NOMO-1 (cell line): ENCODE measurements at regions not wholly inside any gene's neighbourhood (a gene's known extent, or its start where the extent isn't known, plus 50 kb on each side); places are given as distances from the start of the nearest gene placed in this dataset.
A peak's percentile ranks its signal among the peaks of the same experiment; 100 is the strongest.
"Not testable (repeated sequence)": the region's sequence is repeated elsewhere in the genome, so short reads cannot be mapped to it uniquely, and the experiment has no call there.

Experiments used
- DNase-seq, 2 experiments: peaks; one replicate each; lab custom pipeline; 2025; ENCODE audit not compliant: unreplicated experiment in 2 of 2; lab: John Stamatoyannopoulos, UW

DNA sequence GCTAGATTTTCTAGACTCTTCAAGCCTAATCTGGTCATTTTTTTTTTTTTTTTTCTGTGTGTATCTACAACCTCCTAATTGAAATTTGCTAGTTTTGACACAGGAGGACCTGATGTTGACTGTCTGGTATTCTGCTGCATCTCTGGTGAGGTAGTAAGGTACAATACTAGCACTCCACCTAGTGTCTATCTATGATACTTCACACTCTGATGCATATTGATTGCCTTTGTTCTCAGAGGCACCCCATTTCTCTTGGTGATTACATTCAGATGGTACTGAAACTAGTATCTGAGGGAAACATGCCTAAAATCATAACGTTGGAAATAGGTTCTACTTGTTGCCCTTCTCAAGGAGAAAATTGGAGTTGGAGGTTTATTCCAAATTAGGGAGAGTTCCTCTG, 930.5 kb upstream of the NOVA1 start:
- DNase-seq, result peak in 1 of 2 experiments; percentile 11

GRCh38 chr14:27536748-27537147, 938.9 kb upstream of the NOVA1 start:
- no peak for DNase-seq

DNA sequence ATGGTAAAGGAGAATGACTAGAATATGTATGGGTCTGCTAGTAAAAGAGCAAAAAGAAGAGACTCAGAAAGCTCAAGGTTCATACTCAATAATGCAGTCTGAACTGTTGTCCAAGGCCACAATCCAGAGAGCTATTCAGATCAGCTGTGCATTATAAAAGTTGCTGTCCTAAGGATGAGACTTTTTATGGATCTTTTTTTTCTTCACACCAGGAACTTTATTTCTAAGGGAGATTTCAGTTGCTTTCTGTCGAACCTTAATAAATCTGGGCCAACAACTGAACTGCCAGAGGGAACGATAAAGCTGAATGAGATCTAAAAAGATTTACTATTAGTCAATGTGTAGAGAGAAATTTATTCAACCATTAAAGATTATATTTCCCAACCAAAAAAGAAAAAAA, 948.3 kb upstream of the NOVA1 start:
- no peak for DNase-seq

DNA sequence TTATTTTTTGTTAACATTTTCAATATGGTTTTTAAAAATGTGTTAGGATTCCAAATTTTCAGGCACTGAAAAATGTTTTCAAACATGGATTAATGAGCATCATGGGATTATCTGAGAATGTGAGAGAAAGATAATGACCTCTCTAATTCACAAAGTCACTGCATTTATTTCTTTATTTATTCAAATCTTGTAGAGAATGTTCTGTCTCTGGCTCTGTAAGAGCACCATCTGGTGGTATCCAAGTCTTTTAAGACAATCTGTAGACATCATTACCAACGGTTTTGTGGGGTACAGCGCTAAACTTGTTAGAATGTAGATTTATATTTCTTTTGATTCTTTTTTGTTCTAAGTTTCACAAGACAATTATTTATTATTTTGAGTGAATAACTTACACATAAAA, 956.0 kb upstream of the NOVA1 start:
- DNase-seq, result no peak

- DNase-seq, result no peak
Measured at GRCh38 chr14:27557445-27557844, 959.6 kb upstream of the NOVA1 start.

DNA sequence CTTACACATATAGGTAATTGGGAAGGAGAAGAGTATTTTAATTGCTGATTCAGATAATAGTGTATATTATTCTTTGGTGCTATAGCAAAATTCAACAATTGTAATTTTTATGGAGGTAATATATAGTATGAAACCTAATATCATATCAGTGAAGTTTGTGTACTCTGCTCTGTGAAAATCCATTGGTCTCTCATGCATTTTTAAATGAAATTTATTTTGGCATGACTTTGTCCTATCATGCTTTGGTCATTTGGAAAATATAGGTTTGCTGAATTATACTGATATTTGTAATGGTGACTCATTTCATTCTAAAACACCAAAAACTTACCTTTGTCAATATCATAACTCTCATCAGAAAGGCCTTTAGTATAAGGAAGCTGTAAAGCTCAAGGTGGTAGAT, 962.0 kb upstream of the NOVA1 start:
- no peak for DNase-seq

- no peak for DNase-seq
Measured at GRCh38 chr14:27566843-27567382, 969.1 kb upstream of the NOVA1 start.

DNA sequence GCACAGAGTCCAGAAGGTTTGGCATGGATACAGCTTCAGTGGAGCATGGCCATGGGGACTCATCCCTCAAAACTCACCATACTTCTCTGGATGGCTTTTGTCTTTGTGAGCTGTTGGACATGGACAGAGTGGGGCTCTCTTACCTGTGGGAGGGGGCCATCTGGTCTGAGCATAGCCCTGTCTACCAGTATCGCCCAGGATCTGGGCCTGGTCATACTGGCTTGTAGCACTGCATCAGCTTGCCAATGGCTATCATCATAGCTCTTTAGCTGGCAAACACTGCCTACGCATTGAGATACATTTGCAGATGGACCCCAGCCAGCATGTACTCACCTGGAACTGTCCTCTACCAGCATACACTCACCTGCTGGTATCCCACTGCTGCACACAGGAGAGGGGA, 975.2 kb upstream of the NOVA1 start:
- no peak for DNase-seq

GRCh38 chr14:27587103-27587502, 989.3 kb upstream of the NOVA1 start:
- DNase-seq, result no peak

DNA sequence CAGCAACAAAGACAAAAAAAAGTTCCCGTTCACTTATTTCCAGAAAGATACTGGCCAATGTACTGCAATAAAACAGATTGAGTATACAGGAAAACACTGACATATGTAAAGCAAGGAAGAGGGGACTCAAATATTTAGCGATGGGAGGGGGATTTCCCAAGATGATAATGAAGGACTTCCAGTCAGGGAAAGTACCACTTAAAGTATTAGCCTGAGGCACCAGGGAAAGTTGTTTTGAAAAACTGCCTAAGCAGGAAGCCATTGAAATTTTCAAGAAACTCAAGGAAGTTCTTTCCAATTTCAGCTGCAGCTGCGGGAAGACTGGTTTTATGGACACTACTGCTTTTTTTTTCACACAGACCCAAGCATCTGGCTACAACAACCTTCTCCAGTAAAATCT, 1007.4 kb upstream of the NOVA1 start:
- no peak for DNase-seq

DNA sequence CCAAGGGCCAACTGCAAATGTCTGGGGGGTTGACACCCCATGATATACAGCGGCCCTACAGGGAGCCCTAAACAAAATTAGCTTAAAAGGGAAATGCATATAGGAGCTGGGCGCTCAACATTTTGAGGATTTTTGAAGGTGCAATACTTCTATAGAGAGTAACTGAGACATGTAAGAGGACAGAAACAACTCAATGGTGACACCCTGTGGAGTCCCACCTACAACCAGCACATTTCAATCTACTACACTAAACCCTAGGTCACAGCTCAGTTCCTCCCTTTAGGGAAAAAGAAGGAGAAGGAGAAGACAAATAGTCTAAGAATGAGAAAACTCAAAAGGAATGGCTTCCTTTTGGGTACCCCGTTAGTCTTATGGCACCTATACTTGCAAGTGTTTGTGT, 1010.5 kb upstream of the NOVA1 start:
- DNase-seq, result no peak

DNA sequence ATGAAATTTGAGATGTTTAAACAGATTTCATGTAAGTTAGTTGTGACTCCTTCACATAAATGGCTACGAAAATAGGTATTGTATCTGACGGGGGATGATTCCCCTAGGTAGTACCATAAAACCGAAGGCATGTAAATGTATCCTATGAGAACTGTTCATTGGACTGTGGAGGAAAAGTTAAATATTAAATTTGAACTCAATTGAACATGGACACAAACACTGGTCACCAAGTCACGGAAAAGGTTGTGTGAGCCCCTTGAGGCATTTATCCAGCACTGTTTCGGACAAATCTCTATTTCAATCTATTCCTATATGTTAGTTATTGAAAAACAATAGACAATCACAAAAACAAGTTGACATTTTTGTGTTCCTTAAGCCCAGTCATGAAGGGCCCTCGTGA, 1014.3 kb upstream of the NOVA1 start:
- DNase-seq, result no peak

DNA sequence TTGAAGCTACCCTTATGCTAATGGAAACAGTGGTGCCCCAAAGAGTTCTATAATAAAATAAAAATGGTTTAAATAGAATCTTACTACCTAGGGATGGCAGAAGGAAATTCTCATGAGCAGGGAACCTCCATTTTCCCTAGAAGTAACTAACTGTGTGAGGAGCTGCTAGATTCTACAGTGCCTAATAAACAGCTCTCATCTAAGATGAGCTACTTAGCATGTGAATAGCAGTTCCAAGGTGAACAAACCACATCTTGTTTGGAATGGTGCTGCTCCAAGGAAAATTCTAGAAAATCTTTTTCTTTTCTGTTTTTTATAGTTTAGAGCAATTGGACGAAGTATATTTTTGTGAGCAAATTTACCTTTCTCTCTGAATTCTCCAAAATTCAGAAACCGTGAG, 1015.3 kb upstream of the NOVA1 start:
- no peak for DNase-seq

- DNase-seq, result no peak
Measured at GRCh38 chr14:27623782-27624181, 1025.9 kb upstream of the NOVA1 start.

GRCh38 chr14:27634056-27634970, 1036.5 kb upstream of the NOVA1 start:
- DNase-seq, result no peak

DNA sequence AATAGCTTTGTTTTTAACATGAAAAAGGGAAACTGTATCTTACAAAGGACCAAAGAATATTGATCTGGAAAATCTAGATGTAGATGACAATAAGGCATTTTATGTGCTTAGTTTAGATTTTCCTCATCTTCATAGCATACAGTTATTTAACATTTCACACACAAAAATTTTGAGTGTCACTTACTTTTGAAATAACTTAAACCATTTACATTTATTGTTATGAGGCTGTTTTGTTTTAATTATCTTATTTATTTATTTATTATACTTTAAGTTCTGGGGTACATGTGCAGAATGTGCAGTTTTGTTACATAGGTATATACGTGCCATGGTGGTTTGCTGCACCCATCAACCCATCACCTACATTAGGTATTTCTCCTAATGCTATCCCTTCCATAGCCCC, 1042.9 kb upstream of the NOVA1 start:
- DNase-seq, result not testable (repeated sequence)

DNA sequence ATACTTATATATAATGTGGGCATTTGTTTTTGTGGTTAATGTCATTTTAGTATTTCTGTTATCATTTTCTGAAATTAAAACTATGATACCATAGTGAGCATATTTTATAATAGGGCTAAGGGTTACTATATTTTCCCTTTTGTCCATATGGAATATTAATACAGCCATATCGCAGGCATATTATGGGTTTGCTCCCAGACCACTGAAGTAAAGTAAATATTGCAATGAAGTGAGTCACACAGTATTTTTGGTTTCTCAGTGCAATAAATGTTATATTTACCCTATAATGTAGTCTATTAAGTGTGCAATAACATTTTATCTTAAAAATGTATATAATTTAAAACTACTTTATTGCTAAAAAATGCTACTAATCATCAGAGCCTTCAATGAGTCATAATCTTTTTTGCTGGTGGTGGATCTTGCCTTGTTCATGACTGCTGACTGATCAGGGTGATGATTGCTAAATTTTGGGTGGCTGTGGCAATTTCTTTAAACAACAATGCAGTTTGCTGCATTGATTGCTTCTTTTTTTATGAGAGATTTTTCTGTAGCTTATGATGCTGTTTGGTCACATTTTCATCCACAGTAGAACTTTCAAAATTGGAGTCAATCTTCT, 1044.5 kb upstream of the NOVA1 start:
- no peak for DNase-seq

DNA sequence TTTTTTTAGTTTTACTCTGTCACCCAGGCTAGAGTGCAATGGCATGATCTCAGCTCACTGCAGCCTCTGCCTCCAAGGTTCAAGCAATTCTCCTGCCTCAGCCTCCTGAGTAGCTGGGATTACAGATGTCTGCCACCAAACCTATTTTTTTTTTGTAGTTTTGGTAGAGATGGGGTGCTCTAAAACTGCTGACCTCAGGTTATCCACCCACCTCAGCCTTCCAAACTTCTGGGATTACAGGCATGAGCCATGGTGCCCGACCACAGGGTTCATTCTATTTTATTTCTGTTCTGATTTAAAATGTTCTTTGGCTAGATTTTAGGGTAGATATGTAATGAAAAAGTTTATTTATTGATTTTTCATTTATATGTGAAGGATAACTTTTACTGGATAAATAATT, 1062.8 kb upstream of the NOVA1 start:
- no peak for DNase-seq

- no peak for DNase-seq
Measured at GRCh38 chr14:27668531-27668930, 1070.7 kb upstream of the NOVA1 start.

DNA sequence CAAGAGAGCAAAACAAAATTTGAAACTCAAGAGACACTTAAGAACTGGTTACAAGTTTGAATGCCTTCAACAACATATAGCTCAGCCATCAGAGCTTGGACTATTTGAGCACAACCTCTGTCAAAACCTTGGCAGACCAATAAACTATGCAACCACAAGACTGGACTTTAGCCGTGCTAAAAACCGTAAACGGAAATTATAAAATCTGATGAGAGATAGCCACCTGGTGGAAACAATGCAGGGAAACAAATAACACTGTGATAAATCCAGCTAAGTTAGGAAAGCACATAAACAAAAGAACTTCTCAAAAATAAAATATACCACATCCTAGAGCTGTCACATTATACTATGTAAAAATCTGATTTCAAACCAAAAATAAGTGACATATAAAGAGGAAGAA, 1074.2 kb upstream of the NOVA1 start:
- DNase-seq, result no peak

GRCh38 chr14:27672811-27673737, 1075.2 kb upstream of the NOVA1 start:
- not testable (repeated sequence) for DNase-seq
